GM12874 (cell line): ENCODE measurements at regions not wholly inside any gene's neighbourhood (a gene's known extent, or its start where the extent isn't known, plus 50 kb on each side); places are given as distances from the start of the nearest gene placed in this dataset.

Source experiments
- TF ChIP-seq, protein P1 (sequence below): IDR thresholded peaks from 2 replicates; pipeline ENCODE4 v1.5.1; 2011; ENCODE audit warnings: low read depth, mild to moderate bottlenecking, control low read depth, low read length, moderate library complexity; ENCODE audit not compliant: insufficient read depth

DNA sequence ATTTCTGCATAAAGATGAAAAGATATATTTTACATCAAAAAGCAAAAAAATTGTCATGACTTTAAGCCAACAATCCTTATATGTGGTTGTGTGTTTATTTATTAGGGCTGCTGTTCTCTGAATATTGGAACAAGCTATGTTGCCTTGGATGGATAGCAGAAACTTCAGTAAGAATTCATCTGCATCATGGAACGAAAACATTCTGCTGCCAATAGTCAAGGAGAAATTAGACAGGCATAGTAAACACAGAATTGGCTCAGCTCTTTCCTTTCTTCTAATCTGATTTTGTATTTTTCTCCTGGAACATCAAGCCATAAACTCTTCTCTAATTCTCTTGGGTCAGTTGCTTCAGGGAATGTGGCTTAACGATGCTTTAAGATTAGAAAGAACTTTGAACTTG lies 1257.0 kb downstream of the NLGN4X start:
- TF ChIP-seq, protein P1, sequence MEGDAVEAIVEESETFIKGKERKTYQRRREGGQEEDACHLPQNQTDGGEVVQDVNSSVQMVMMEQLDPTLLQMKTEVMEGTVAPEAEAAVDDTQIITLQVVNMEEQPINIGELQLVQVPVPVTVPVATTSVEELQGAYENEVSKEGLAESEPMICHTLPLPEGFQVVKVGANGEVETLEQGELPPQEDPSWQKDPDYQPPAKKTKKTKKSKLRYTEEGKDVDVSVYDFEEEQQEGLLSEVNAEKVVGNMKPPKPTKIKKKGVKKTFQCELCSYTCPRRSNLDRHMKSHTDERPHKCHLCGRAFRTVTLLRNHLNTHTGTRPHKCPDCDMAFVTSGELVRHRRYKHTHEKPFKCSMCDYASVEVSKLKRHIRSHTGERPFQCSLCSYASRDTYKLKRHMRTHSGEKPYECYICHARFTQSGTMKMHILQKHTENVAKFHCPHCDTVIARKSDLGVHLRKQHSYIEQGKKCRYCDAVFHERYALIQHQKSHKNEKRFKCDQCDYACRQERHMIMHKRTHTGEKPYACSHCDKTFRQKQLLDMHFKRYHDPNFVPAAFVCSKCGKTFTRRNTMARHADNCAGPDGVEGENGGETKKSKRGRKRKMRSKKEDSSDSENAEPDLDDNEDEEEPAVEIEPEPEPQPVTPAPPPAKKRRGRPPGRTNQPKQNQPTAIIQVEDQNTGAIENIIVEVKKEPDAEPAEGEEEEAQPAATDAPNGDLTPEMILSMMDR = no peak

DNA sequence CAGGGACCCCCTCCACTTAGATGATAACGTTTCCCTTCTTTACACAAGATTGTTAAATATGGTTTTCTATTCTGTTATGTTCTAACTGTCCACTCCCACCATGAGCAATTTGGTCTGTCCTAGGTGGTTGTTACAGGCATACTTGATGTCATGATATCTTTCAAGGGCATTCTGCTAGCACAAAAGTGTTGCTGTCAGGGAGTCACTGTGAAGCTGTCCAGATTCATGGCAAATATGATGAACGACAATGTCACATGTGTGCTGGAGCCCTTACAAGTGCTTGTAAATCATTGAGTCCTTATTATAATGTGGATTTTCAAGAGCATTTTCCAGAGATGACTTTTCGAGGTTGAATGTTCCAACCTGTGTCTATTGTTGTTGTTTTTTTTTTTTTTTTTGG lies 1250.7 kb upstream of the PRKX start:
- TF ChIP-seq, protein P1 = no peak

DNA sequence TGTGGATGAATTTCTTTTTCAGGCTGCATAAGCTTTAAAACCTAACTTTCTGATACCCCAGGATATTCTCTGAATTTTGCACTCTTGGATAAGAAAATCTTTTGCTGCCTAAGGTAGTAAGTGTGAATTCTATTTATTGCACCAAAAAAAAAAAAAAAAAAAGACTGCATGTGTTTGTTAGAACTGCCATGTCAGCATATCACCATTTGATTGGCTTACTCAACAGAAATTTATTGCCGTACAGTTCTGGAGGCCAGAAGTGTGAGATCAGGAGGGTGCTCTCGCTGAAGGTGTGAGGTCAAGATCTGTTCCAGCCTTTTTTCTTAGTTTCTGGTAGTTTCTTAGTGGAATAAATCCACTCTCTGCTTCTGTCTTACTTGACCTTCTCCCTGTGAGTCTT lies 1250.0 kb upstream of the PRKX start:
- TF ChIP-seq, protein P1 = no peak

DNA sequence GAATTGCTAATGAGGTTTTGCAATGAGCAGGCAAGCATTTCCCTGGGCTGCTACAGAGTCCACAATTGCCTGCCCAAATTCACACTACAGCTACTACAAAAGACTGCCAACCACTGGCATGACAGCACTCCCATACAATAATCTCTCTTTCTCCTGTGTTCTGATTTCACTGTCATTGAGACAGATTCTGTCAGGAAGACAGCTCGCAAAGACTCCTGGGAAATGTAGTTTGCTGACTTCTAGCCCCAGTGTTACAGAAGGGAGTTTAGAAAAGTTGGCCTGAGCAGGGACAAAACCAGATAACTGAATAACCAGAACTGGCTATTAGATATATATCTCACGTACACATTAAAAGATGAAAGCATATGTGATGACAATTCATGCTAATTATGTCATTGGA lies 1231.3 kb upstream of the PRKX start:
- TF ChIP-seq, protein P1 = no peak

DNA sequence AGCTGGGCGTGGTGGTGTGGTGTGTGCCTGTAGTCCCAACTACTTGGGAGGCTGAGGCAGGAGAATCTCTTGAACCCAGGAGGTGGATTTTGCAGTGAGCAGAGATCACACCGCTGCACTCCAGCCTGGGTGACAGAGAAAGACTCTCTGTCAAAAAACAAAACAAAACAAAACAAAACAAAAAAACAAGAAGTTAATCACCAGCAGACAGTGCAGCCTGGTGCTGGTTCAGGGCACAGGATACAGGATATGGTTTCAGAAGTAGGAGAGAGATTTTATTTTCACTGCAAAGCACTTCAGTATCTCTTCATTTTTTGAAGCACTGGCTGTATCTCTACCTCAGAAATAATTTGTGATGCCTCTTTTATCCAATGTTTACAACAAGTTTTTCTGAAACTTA lies 1222.9 kb upstream of the PRKX start:
- TF ChIP-seq, protein P1 = no peak

DNA sequence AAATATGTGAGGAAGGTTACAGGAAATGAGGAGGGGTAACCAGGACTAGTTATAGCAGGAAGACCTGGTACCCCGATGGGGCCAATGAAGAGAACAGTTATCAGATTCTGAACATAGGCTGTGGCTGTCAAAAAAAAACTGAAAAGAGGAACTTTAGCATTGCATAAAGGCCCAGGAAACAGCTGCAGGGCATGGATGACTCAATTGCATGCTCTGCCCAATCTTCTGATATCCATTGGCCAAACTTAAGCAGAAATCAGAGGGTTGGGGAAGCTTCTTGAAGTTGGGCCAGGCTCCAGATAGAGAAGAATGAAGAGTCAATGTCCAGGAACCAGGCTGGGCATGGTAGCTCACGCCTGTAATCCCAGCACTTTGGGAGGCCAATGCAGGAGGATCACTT lies 1222.4 kb upstream of the PRKX start:
- TF ChIP-seq, protein P1 = no peak

DNA sequence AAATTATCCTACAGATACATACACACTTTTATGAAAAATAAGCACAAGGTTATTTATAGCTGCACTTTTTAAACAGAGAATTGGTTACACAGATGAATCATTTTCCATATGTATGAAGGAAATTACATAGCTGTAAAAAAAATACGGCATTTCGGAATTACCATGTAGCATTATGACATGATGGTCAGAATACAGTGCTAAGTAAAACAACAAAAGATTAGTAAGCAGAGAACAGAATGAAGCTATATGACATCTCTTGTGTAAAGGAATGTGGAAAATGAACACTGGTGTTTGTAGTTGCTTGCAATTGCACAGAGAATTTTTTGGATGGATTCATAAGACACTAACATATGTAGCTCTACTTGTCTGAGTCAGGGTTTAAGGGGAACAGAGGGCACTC lies 1222.0 kb upstream of the PRKX start:
- TF ChIP-seq, protein P1 = no peak

DNA sequence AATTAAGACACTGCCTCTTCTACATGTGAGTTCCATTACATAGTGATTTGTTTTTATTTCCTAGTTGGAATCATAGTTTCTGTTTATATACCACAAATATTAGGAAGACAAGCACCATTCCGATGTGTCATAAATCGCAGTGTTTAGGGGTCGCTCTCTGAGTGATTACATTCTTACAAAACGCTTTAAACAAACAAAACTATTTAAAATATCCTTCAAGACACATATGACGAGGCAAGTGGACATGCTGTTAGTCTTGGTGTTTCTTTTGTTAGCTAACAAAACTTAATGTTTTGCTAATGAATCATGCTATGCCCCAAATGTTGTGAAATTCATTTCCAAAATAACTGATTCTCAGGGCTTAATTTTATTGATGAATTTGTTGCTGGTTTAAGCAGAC lies 1219.3 kb upstream of the PRKX start:
- TF ChIP-seq, protein P1 = no peak
